HG03060 (cell line): ENCODE measurements at regions not wholly inside any gene's neighbourhood (a gene's known extent, or its start where the extent isn't known, plus 50 kb on each side); places are given as distances from the start of the nearest gene placed in this dataset.
"Not testable (repeated sequence)": the region's sequence is repeated elsewhere in the genome, so short reads cannot be mapped to it uniquely, and the experiment has no call there.

Experiments
- ATAC-seq: cut with Tn5 transposase; IDR thresholded peaks from one replicate; pipeline ENCODE4 v1.9.1; 2021; ENCODE audit warnings: low read depth, moderate number of reproducible peaks; ENCODE audit not compliant: unreplicated experiment

DNA sequence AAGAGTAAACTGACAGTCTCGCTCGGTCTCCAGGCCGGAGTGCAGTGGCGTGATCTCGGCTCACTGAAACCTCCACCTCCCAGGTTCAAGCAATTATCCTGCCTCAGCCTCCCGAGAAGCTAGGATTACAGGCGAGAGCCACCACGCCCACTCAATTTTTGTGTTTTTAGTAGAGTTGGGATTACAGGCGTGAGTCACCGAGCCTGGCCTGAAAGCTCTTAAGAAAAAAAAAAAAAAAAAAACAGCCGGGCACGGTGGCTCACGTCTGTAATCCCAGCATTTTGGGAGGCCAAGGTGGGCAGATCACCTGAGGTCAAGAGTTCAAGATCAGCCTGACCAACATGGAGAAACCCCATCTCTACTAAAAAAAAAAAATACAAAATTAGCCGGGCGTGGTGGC lies 55.3 kb upstream of the THOC2 start:
- not testable (repeated sequence) for ATAC-seq

DNA sequence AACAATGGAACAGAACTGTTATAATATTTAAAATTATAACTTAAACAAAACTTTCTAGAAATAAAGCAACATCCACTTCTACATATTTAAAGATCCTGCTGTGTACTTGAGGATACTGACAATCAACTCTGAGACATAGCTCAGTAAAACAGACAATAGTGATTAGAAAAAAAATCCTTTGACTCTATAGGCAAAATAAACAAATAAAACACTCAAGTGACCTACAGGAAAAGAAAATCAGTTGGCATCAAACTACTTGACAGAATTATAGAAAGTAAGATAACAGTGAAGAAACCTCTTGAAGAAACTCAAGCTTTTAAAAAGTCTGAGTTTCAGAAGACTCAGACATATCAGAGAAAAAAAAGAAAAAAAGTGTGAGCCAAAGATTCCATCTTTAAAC lies 55.9 kb upstream of the THOC2 start:
- ATAC-seq = no peak

DNA sequence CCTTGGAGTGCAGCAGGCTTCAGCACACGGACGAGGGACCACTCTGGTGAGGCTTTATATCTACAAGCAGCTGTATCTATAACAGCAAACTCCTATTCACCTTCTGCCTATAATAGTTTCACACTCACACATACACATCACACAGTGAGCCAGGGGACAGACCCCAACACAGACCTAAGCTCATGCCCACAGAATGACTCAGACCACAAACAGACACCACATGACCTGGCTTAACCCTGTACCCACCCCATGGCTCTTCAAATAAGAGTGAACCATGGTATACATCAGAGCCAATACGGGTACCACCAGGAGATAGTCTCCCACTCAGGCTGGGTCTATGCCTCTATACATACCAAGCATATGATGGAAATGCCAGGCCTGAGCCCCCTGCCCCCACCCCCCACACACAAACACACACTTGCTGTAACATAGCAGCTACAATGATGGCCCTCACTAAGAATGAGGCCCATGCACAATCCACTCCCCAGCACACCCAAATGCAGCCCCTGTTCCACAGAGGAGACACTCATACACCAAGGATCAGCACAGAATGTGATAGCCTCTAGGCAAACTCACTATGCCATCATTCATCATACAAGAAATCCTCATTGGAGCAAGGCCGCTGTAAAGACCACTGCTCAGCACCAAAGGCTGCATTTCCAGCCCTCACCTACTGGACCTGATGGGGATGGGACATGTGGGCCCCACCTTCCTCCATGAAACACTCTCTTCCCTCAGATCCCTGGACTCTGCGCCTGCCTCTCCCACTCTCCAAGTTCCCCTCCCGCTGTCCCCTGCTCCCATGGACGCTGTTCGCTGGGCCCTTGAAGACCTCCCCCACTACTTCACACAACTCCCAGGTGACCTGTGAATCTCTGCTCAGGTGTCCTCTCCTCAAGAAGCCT lies 62.1 kb upstream of the XIAP start:
- ATAC-seq = no peak

DNA sequence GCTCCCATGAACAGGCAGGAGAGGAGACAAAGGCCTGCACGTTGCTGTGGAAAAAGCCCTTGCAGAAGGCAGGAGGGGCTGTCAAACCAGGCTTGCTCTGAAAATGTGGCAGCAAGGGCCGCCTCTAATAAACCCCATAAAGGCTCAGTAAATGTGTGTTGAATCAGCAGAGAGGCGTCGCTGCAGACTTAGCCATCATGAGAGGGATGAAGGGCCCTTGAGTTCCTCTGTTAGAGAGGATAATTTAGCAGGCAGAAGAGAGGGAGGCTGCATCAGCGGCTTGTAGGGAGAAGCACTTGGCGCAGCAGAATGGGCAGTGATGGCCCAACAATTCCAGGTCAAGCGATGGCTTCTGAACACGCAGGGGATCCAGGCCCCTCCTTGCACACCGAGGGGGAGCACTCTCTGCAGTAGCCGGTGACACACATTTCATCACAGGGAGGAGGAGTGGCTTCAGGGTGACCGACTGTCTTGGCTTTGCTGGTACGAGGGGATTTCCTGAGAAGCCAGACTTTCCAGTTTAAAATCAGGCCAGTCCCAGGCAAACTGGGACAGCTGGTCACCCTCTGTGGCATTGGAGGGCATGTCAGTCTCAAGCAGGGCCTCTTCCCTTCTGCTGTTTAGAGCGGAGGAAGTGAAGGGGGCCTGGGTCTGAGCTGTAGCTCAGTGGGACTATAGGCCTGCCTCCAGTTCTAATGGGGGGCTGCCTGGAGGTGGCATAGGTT lies 61.0 kb upstream of the XIAP start:
- ATAC-seq = not testable (repeated sequence)

- ATAC-seq = no peak
Measured at GRCh38 chrX:123801901-123802300, 58.0 kb upstream of the XIAP start.

GRCh38 chrX:123803331-123803983 lies 56.4 kb upstream of the XIAP start:
- peak; percentile 64 for ATAC-seq

GRCh38 chrX:123803984-123804365 lies 55.9 kb upstream of the XIAP start:
- not testable (repeated sequence) for ATAC-seq

DNA sequence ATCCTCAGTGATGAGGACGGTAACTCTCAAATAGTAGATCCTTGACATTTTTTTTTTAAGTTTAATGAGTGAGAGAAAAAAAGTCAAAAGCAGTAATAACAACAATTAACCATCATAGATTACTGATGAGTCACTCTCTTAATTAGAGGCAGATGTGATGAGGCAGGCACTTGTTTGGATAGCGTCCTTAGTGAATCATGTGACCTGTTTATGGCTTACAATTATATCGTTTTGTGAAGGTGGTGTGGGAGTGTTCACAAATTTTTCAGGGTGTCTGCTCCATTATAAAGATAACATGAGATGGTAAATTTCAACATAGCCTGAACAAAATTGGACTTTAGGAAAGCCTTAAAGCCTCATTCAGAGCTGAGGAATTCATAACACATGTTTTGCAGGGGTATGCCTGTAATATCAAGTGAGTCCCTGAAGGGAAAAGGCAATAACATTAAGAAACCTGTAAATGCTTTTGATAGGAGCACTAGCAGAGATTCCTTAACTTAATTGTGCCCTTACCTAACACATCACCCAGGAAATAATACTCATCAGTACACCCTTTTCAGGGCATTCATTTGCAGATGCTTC lies 51.9 kb upstream of the XIAP start:
- no peak for ATAC-seq

DNA sequence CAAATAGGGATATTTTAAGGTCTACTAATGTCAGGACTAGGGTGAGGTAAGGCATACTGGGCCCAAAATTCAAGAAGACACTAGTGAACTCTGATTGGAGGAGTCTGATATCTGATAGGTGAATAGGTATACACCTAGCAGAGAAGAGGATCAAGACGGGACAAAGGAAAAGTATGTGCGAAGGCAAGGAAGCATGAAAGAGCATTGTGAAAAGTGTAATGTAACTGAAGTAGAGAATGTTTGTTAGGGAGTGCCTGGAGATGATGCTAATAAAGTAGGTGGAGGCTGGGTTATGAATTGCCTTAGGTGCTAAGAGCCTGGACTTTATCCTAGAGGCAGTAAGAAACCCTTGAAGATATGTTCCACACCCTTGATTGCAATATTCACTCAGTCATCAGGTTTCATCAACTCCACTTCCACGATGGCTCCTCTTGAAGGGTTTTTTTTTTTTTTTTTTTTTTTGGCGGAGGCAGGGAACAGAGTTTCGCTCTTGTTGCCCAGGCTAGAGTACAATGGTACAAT lies 49.9 kb upstream of the XIAP start:
- no peak for ATAC-seq
